Naive B cell (primary cell): ENCODE measurements at regions not wholly inside any gene's neighbourhood (a gene's known extent, or its start where the extent isn't known, plus 50 kb on each side); places are given as distances from the start of the nearest gene placed in this dataset.
A peak's percentile ranks its signal among the peaks of the same experiment; 100 is the strongest.

Experiments used
- ATAC-seq, 2 donors: fragments of 150-1000 bp; cut with Tn5 transposase; 2 replicates each; pipeline ENCODE4 v1.10.0; 2021; ENCODE audit warnings: low read depth in 2 of 2, mild to moderate bottlenecking in 2 of 2, moderate library complexity in 2 of 2
- DNase-seq: peaks from one replicate; pipeline ENCODE4 v3.0.0; 2022
- H3K27ac Mint-ChIP-seq, 6 donors: one replicate each; pipeline ENCODE4 v1.8.0; 2020 to 2022; ENCODE audit warnings: mild to moderate bottlenecking in 6 of 6, mixed read lengths in 6 of 6, moderate library complexity in 5 of 6, inconsistent platforms in 2 of 6
- H3K27me3 Mint-ChIP-seq, 3 donors: one replicate each; pipeline ENCODE4 v1.8.0; 2021 to 2022; ENCODE audit warnings: mixed read lengths in 3 of 3, mild to moderate bottlenecking in 1 of 3
- H3K36me3 Mint-ChIP-seq, 2 donors: one replicate each; pipeline ENCODE4 v1.8.0; 2020 to 2022; ENCODE audit warnings: mixed read lengths in 2 of 2, inconsistent platforms in 1 of 2, mild to moderate bottlenecking in 1 of 2
- H3K4me1 Mint-ChIP-seq, 3 donors: one replicate each; pipeline ENCODE4 v1.8.0; 2020 to 2022; ENCODE audit warnings: mixed read lengths in 3 of 3, inconsistent platforms in 1 of 3, mild to moderate bottlenecking in 1 of 3, moderate library complexity in 1 of 3
- H3K4me3 Mint-ChIP-seq, 8 donors: one replicate each; pipeline ENCODE4 v1.8.0; 2020 to 2022; ENCODE audit warnings: mild to moderate bottlenecking in 8 of 8, mixed read lengths in 8 of 8, moderate library complexity in 8 of 8, inconsistent platforms in 2 of 8
- H3K9me3 Mint-ChIP-seq, 7 donors: one replicate each; pipeline ENCODE4 v1.8.0; 2020 to 2022; ENCODE audit warnings: mixed read lengths in 7 of 7, mild to moderate bottlenecking in 5 of 7, inconsistent platforms in 2 of 7, moderate library complexity in 1 of 7

DNA sequence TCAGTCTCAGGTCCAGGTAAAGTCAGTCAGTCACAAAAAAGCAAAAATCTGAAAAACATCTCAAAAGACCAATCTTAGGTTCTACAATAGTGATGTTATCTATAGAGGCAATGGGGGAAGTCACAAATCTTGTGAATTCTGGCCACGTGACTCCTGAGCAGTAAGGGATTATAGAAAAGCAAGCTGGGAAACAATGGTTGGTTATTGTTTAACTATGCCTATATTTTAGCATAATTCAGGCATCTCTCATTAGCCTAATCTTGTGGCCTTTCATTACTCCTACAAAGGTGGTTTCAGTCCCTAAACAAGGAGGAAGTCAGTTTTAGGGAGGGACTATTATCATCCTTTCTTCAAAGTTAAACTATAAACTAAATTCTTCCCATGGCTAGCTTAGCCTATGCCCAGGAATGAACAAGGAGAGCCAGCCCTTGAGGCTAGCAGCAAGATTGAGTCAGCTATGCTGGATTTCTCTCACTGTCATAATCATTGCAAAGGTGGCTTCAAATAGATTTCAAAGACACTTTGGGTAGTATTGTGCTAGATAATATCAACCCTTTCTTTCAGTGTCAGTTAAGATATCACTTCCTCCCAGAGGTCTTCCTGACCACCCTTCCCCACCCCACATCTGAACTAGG is 56.4 kb upstream of the ITGA6 start:
- ATAC-seq (no peak), DNase-seq (no peak)
- H3K27ac Mint-ChIP-seq = no peak overlapping the region
- H3K36me3 Mint-ChIP-seq = peaks cover 0 to 10% of the 10 kb centered on the region in 2 donors
- peaks cover 3 to 17% (median 8%) of the 10 kb centered on the region in 7 donors for H3K9me3 Mint-ChIP-seq
- no peak overlapping the region for H3K4me3 Mint-ChIP-seq
- H3K27me3 Mint-ChIP-seq = peaks cover 3 to 9% (median 8%) of the 10 kb centered on the region in 3 donors
- no peaks in the 10 kb centered on the region for H3K4me1 Mint-ChIP-seq

DNA sequence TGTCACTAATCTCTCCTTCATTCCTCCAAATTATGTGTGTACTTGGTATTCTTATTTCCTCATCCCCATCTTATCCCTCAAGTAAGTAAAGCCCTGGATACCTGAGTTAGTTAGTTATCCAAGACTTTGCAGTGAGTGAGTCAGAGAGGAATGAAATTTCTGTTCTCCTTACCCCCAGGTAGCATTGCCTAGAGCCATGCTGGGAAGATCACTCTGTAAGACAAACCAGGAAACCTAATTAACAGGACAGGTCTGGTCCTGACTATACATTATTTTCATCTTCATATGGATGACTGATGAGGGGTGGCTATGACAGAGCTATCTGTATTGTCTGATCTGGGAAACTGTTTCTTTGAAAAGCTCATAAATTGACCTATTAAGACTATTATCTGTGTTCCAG is 55.0 kb upstream of the ITGA6 start:
- Mint-ChIP-seq H3K9me3 (peaks cover 3 to 17% (median 8%) of the 10 kb centered on the region in 7 donors), H3K4me1 (peaks cover 5 to 10% (median 8%) of the 10 kb centered on the region in 3 donors)
- no peak for ATAC-seq

DNA sequence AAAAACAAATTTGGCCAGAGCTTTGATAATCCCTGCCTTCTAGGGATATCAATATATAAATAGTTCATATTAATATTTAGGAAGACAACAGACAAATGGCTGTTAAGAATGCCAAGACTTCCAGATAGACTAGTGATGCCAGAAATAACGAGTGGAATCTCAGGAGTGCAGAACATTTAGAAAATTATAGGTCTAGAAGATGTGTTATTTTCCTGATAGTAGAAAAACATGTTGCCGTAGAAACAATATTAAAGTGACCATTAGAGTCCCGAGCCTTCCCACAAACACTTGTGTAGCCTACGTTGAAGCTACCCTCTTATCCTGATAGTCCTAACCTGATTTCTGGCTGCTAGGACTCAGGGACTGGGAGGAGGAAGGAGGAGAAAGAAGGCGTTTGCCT is 54.3 kb upstream of the ITGA6 start:
- H3K27ac Mint-ChIP-seq = no peak overlapping the region
- H3K36me3 Mint-ChIP-seq = peaks cover 0 to 10% of the 10 kb centered on the region in 2 donors
- H3K4me1 Mint-ChIP-seq = peaks cover 7 to 14% (median 14%) of the 10 kb centered on the region in 3 donors
- H3K27me3 Mint-ChIP-seq = peaks cover 3 to 9% (median 8%) of the 10 kb centered on the region in 3 donors
- peaks cover 3 to 15% (median 8%) of the 10 kb centered on the region in 7 donors for H3K9me3 Mint-ChIP-seq
- H3K4me3 Mint-ChIP-seq = no peak overlapping the region
- no peak for DNase-seq
- no peak for ATAC-seq

More for the DNA sequence above, 55.0 kb upstream of the ITGA6 start:
- Mint-ChIP-seq H3K36me3 (peaks cover 0 to 10% of the 10 kb centered on the region in 2 donors), H3K27ac (no peak overlapping the region), H3K27me3 (peaks cover 3 to 9% (median 8%) of the 10 kb centered on the region in 3 donors), H3K4me3 (no peak overlapping the region)
- no peak for DNase-seq

DNA sequence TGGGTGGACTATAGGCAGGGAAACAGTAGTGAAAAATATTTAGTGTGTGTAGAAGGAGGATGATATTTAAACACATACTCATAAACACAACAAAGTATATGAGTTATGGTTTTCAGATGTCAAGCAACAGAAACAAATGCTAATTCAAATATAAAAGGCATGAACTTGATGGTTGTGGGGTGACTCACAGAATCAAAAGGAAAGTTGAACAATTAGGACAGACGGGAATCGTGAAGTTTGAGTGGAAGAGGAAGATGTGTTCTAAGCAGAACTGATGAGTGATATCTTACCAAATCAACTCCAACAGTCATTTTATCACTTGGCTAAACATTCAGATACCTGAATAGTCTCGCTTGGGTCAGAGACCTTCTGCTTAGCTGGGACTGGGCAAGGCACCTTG is 53.6 kb upstream of the ITGA6 start:
- Mint-ChIP-seq H3K36me3 (peaks cover 0 to 12% of the 10 kb centered on the region in 2 donors), H3K4me3 (no peak overlapping the region), H3K4me1 (peaks cover 7 to 14% (median 14%) of the 10 kb centered on the region in 3 donors), H3K9me3 (peaks cover 0 to 12% (median 7%) of the 10 kb centered on the region in 7 donors), H3K27ac (no peak overlapping the region), H3K27me3 (peaks cover 3 to 9% (median 8%) of the 10 kb centered on the region in 3 donors)
- DNase-seq (no peak), ATAC-seq (no peak)

GRCh38 chr2:172374318-172375240 is 52.8 kb upstream of the ITGA6 start:
- Mint-ChIP-seq H3K27me3 (peaks cover 3 to 9% (median 8%) of the 10 kb centered on the region in 3 donors), H3K9me3 (peaks cover 0 to 13% (median 5%) of the 10 kb centered on the region in 7 donors), H3K4me3 (no peak overlapping the region), H3K27ac (no peak overlapping the region), H3K36me3 (peaks cover 0 to 13% of the 10 kb centered on the region in 2 donors), H3K4me1 (peaks cover 7 to 14% (median 14%) of the 10 kb centered on the region in 3 donors)
- DNase-seq (no peak), ATAC-seq (no peak)

DNA sequence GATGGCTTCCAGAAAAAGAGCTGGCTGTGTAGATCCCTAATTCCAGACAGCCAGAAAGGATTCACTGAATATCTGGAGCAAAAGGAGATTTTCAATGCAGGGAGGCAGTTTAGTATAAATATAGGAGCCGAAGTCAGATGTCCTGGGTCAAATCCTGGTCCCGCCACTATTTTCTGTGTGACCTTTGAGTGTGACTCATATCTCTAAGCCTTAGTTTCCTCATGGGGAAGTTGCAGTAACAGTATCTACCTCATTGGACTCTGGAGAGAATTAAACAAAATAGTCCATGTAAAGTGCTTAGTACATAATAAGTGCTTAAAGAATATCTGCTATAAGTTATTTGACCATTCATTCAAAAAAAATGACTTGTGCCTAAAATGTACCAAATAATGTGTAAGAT is 52.1 kb upstream of the ITGA6 start:
- no peak overlapping the region for H3K4me3 Mint-ChIP-seq
- peaks cover 7 to 14% (median 14%) of the 10 kb centered on the region in 3 donors for H3K4me1 Mint-ChIP-seq
- peaks cover 3 to 9% (median 8%) of the 10 kb centered on the region in 3 donors for H3K27me3 Mint-ChIP-seq
- peaks cover 0 to 16% (median 5%) of the 10 kb centered on the region in 7 donors for H3K9me3 Mint-ChIP-seq
- DNase-seq (no peak), ATAC-seq (no peak)
- H3K27ac Mint-ChIP-seq = no peak overlapping the region
- peaks cover 0 to 13% of the 10 kb centered on the region in 2 donors for H3K36me3 Mint-ChIP-seq

- peaks cover 0 to 14% (median 5%) of the 10 kb centered on the region in 7 donors for H3K9me3 Mint-ChIP-seq
- DNase-seq (no peak), ATAC-seq (no peak)
- no peak overlapping the region for H3K27ac Mint-ChIP-seq
- H3K4me3 Mint-ChIP-seq = no peak overlapping the region
- H3K4me1 Mint-ChIP-seq = peaks cover 13 to 19% (median 14%) of the 10 kb centered on the region in 3 donors
- peaks cover 0 to 13% of the 10 kb centered on the region in 2 donors for H3K36me3 Mint-ChIP-seq
- H3K27me3 Mint-ChIP-seq = peaks cover 3 to 9% (median 8%) of the 10 kb centered on the region in 3 donors
These were observed 51.4 kb upstream of the ITGA6 start for GRCh38 chr2:172376016-172376415.

DNA sequence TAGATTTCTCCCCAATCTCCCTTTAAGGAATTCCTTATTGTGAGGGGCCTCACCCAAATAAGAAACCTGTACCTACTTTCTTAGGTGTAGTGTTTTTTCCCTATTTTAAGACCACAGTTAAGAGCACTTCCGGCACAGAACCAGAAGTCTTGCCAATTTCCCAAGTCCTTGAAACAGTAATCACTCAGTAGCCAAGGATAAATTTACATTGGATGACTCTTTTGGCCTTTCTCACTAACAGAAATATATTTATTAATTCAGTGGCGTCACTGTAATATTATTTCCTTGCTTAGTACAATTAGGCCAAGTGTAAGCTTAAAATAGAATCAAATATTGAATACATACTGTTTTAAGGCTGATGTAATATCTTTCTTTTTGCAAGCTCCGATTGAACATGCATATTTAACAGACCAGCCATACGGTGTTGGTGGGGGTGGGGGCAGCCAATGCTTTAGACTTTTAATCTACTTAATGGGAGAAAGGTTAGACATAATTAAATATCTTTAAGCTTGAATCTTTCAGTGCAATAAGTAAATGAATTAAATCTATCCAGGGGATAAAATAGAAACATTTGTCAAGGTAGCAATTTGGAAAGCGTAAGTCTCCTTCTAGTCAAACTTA is 50.8 kb upstream of the ITGA6 start:
- Mint-ChIP-seq H3K9me3 (peaks cover 0 to 14% (median 5%) of the 10 kb centered on the region in 7 donors), H3K4me1 (peaks cover 13 to 19% (median 14%) of the 10 kb centered on the region in 3 donors), H3K27me3 (peaks cover 3 to 9% (median 8%) of the 10 kb centered on the region in 3 donors), H3K36me3 (peaks cover 0 to 13% of the 10 kb centered on the region in 2 donors), H3K4me3 (no peak overlapping the region), H3K27ac (no peak overlapping the region)
- ATAC-seq (no peak), DNase-seq (no peak)

- ATAC-seq = no peak
- Mint-ChIP-seq H3K27me3 (peaks cover 2 to 9% (median 8%) of the 10 kb centered on the region in 3 donors), H3K27ac (no peak overlapping the region), H3K4me1 (peaks cover 13 to 19% (median 14%) of the 10 kb centered on the region in 3 donors), H3K4me3 (peak overlapping the region in 1 of 8 donors; percentile 7), H3K9me3 (peaks cover 0 to 14% (median 5%) of the 10 kb centered on the region in 7 donors), H3K36me3 (peaks cover 0 to 13% of the 10 kb centered on the region in 2 donors)
- no peak for DNase-seq
These were observed 50.0 kb upstream of the ITGA6 start for GRCh38 chr2:172377408-172377807.
